A673 (cell line): ENCODE measurements at regions not wholly inside any gene's neighbourhood (a gene's known extent, or its start where the extent isn't known, plus 50 kb on each side); places are given as distances from the start of the nearest gene placed in this dataset.
A peak's percentile ranks its signal among the peaks of the same experiment; 100 is the strongest.

Source experiments
- BruUV-seq: library from RNA; stranded (reverse); fragments of 400-500 nt; replicated peaks from 2 replicates; lab custom pipeline; 2021; lab: Mats Ljungman, UMichigan
- CTCF ChIA-PET: fragments of 300-600 bp; sonication (Branson Sonifier 250); formaldehyde crosslinking; loops from one replicate; lab custom pipeline; 2022; ENCODE audit warnings: antibody characterized with exemption; lab: Charles Lee
- POLR2A ChIA-PET: fragments of 300-600 bp; sonication (Branson Sonifier 250); formaldehyde crosslinking; loops from one replicate; lab custom pipeline; 2022; ENCODE audit warnings: antibody characterized with exemption; ENCODE audit not compliant: low non-redundant PET; lab: Charles Lee
- DNase-seq: peaks from one replicate; pipeline ENCODE4 v3.0.0-alpha.2; 2015; ENCODE audit warnings: low spot score
- H3K27ac ChIP-seq: fragments of 200-600 bp; sonication (generic); 2 replicates; pipeline ENCODE4 v1.5.1; 2016; ENCODE audit warnings: mixed run types, low read depth, mild to moderate bottlenecking, mixed read lengths, antibody characterized with exemption, low read length; ENCODE audit not compliant: poor library complexity, severe bottlenecking
- H3K27me3 ChIP-seq: fragments of 200-600 bp; sonication (generic); replicated peaks from 2 replicates; pipeline ENCODE4 v1.6.1; 2017; ENCODE audit warnings: mixed run types, low read depth, mild to moderate bottlenecking, mixed read lengths, antibody characterized with exemption, low read length; ENCODE audit not compliant: insufficient read depth, poor library complexity
- H3K36me3 ChIP-seq: fragments of 200-600 bp; sonication (generic); 2 replicates; pipeline ENCODE4 v1.6.1; 2016; ENCODE audit warnings: mixed run types, mild to moderate bottlenecking, mixed read lengths, antibody characterized with exemption, low read length; ENCODE audit not compliant: insufficient read depth, poor library complexity, severe bottlenecking
- H3K4me1 ChIP-seq: fragments of 200-600 bp; sonication (generic); 2 replicates; pipeline ENCODE4 v1.6.1; 2017; ENCODE audit warnings: mixed run types, mild to moderate bottlenecking, mixed read lengths, antibody characterized with exemption, low read length; ENCODE audit not compliant: insufficient read depth, poor library complexity, severe bottlenecking
- H3K4me3 ChIP-seq: fragments of 200-600 bp; sonication (generic); 2 replicates; pipeline ENCODE4 v1.5.1; 2016; ENCODE audit warnings: low read depth, mixed run types, mild to moderate bottlenecking, mixed read lengths, low read length; ENCODE audit not compliant: poor library complexity, severe bottlenecking
- H3K9me3 ChIP-seq: fragments of 200-600 bp; sonication (generic); 2 replicates; pipeline ENCODE4 v1.6.1; 2016; ENCODE audit warnings: mixed run types, low read depth, mild to moderate bottlenecking, mixed read lengths, antibody characterized with exemption, low read length; ENCODE audit not compliant: poor library complexity, severe bottlenecking
- CTCF ChIP-seq: fragments of 300-800, 200-600 bp; sonication (generic); conservative IDR thresholded peaks from 2 replicates; pipeline ENCODE4 v1.5.1; 2017; ENCODE audit warnings: low read depth, mild to moderate bottlenecking, antibody characterized with exemption, low read length, moderate library complexity, mixed read lengths
- EZH2 ChIP-seq: fragments of 200-600 bp; sonication (generic); IDR thresholded peaks from 2 replicates; pipeline ENCODE4 v1.6.1; 2017; ENCODE audit warnings: borderline replicate concordance, low read depth, mild to moderate bottlenecking, mixed read lengths, antibody characterized with exemption, low read length; ENCODE audit not compliant: poor library complexity, severe bottlenecking
- intact Hi-C: fragments of 100-400 bp; cut with micrococcal nuclease; formaldehyde crosslinking; loops from one replicate; pipeline ENCODE4 v1.10.0; 2022; ENCODE audit not compliant: unreplicated experiment

- Histone ChIP-seq H3K27me3 (no peaks in the 10 kb centered on the region), H3K9me3 (no peaks in the 10 kb centered on the region), H3K36me3 (no peaks in the 10 kb centered on the region), H3K27ac (no peak overlapping the region), H3K4me1 (no peaks in the 10 kb centered on the region), H3K4me3 (no peak overlapping the region)
- no peak for DNase-seq
- ChIA-PET POLR2A (no interaction called here), CTCF (no interaction called here)
- TF ChIP-seq EZH2, result no peak
- TF ChIP-seq CTCF, result no peak
- BruUV-seq, result no TSS peak
- intact Hi-C loops, result no loop called here
Measured at GRCh38 chr4:157713342-157713741, 459.5 kb downstream of the GASK1B start.

DNA sequence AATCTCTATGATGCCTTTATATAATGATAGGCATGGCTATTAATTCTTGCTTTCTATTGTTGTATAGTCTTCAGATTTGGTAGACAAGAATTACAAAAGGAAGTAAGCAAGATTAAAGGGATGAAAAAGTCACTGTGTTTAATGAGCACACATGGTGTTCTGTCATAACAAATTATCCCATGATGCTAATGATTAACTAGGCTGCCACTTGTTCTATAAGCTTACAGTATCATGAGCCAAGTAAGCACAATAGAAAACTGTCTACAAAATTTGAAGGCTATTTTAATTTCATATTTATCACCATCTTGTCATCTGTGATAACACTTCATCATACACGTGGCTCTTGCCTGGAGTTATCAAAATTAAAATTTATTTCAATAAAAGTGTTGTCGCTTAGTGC, 466.7 kb downstream of the GASK1B start:
- POLR2A ChIA-PET, result no interaction called here
- no peak overlapping the region for H3K27ac ChIP-seq
- DNase-seq, result peak; percentile 6
- H3K4me3 ChIP-seq, result no peak overlapping the region
- peaks cover 21% of the 10 kb centered on the region for H3K4me1 ChIP-seq
- no TSS peak for BruUV-seq
- H3K9me3 ChIP-seq, result no peaks in the 10 kb centered on the region
- H3K36me3 ChIP-seq, result no peaks in the 10 kb centered on the region
- intact Hi-C loops, result no loop called here
- CTCF ChIA-PET, result no interaction called here
- TF ChIP-seq EZH2 (no peak), CTCF (no peak)
- no peaks in the 10 kb centered on the region for H3K27me3 ChIP-seq

DNA sequence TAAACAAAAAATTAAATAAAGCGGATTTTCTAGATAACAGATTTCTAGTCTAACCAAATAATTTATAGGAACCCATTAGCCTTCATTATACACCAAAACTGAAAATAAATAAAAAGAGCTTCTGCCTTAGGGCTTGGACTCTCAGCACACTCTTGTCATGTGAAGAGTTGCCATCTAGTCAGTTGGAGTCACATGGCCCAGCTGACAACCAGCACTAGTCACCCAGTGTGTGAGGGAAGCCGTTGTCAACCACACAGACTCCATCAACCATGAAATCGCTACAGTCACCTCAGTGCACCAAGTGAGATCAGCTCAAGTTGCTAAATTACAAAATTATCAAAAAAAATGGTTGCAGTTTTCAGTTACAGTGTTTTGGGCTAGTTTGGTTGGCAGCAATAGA, 470.0 kb downstream of the GASK1B start:
- Histone ChIP-seq H3K27me3 (no peaks in the 10 kb centered on the region), H3K4me3 (no peak overlapping the region), H3K36me3 (no peaks in the 10 kb centered on the region), H3K9me3 (no peaks in the 10 kb centered on the region), H3K4me1 (peaks cover 26% of the 10 kb centered on the region), H3K27ac (no peak overlapping the region)
- ChIA-PET POLR2A (no interaction called here), CTCF (no interaction called here)
- no peak for DNase-seq
- intact Hi-C loops, result loop anchor here (5.0 kb wide), 1 partner anchor 99 kb away; no protein-coding TSS in a partner anchor
- TF ChIP-seq EZH2 (no peak), CTCF (no peak)
- BruUV-seq, result no TSS peak
